ENCODE measurements at regions not wholly inside any gene's neighbourhood (a gene's known extent, or its start where the extent isn't known, plus 50 kb on each side); places are given as distances from the start of the nearest gene placed in this dataset.

- Histone ChIP-seq H2AK5ac (ENCODE audit: insufficient read length, low read length) (no peak overlapping the region), H3K27ac (ENCODE audit: insufficient read length, low read depth, low read length) (no peak overlapping the region), H2BK12ac (ENCODE audit: insufficient read length, low read depth, low read length) (no peak overlapping the region), H3K23me2 (ENCODE audit: insufficient read length, low read depth, low read length, poor library complexity, severe bottlenecking) (no peaks in the 10 kb centered on the region), H2BK120ac (ENCODE audit: low read depth, low read length, poor library complexity, severe bottlenecking) (no peak overlapping the region), H2BK15ac (ENCODE audit: low read depth, low read length) (no peak overlapping the region), H3K9me3 (ENCODE audit: control insufficient read depth, low read depth, low read length) (no peaks in the 10 kb centered on the region), H3K18ac (ENCODE audit: insufficient read length, low read depth, low read length) (no peak overlapping the region), H3K23ac (ENCODE audit: insufficient read length, low read depth, low read length) (no peak overlapping the region), H3K79me2 (ENCODE audit: insufficient read depth, low read length) (no peaks in the 10 kb centered on the region), H3K4me2 (ENCODE audit: insufficient read depth, insufficient read length, low read length) (no peak overlapping the region), H3K4me1 (ENCODE audit: insufficient read depth, low read length) (no peaks in the 10 kb centered on the region), H4K20me1 (ENCODE audit: control insufficient read depth, insufficient read depth, insufficient read length) (no peaks in the 10 kb centered on the region), H2AFZ (ENCODE audit: low read length) (no peak overlapping the region), H4K91ac (ENCODE audit: insufficient read length, low read depth, low read length) (no peak overlapping the region), H3K79me1 (ENCODE audit: insufficient read depth, low read depth, low read length, poor library complexity, severe bottlenecking) (no peaks in the 10 kb centered on the region), H4K5ac (ENCODE audit: insufficient read length, low read depth, low read length) (no peak overlapping the region), H3K9ac (ENCODE audit: extremely low read depth, insufficient read length, low read length) (no peak overlapping the region), H3T11ph (ENCODE audit: low read length) (no peak overlapping the region), H3K14ac (ENCODE audit: insufficient read depth, low read length) (no peak overlapping the region), H4K8ac (replicated peaks; ENCODE audit: insufficient read length, low read depth, low read length) (no peak overlapping the region), H2BK5ac (ENCODE audit: insufficient read length, low read length) (no peak overlapping the region), H3K27me3 (ENCODE audit: insufficient read depth, low read length) (no peaks in the 10 kb centered on the region), H3K4ac (ENCODE audit: low read depth, low read length) (no peak overlapping the region), H2BK20ac (ENCODE audit: low read depth, low read length, poor library complexity, severe bottlenecking) (no peak overlapping the region), H3K56ac (ENCODE audit: insufficient read length, low read depth, low read length) (no peak overlapping the region)
- WGBS (ENCODE audit: extremely low coverage, insufficient read length, low lambda C conversion rate), result no CpG with 5 or more reads among the region's 4 CpGs
- peaks cover 4% of the 10 kb centered on the region; the same call in 1 of the 2 replicates for H3K27me3 Mint-ChIP-seq (ENCODE audit: low read depth)
- no peak for DNase-seq
- no peak overlapping the region for H3K4me3 Mint-ChIP-seq
- H3K36me3 Mint-ChIP-seq (ENCODE audit: insufficient read depth in 1 of 3, low read depth in 3 of 3), result no peaks in the 10 kb centered on the region
- H3K27ac Mint-ChIP-seq, result no peak overlapping the region
- H3K4me1 Mint-ChIP-seq, result peaks cover 0 to 8% of the 10 kb centered on the region in 2 experiments; a peak in 3 of 4 replicates
- H3K9me3 Mint-ChIP-seq, result no peaks in the 10 kb centered on the region; a peak in 1 of 5 replicates
- TF ChIP-seq, protein P1, sequence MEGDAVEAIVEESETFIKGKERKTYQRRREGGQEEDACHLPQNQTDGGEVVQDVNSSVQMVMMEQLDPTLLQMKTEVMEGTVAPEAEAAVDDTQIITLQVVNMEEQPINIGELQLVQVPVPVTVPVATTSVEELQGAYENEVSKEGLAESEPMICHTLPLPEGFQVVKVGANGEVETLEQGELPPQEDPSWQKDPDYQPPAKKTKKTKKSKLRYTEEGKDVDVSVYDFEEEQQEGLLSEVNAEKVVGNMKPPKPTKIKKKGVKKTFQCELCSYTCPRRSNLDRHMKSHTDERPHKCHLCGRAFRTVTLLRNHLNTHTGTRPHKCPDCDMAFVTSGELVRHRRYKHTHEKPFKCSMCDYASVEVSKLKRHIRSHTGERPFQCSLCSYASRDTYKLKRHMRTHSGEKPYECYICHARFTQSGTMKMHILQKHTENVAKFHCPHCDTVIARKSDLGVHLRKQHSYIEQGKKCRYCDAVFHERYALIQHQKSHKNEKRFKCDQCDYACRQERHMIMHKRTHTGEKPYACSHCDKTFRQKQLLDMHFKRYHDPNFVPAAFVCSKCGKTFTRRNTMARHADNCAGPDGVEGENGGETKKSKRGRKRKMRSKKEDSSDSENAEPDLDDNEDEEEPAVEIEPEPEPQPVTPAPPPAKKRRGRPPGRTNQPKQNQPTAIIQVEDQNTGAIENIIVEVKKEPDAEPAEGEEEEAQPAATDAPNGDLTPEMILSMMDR (conservative IDR thresholded peaks at IDR 0.05), result no peak
These were observed 248.3 kb downstream of the KCNE4 start for GRCh38 chr2:223300326-223300725.

Measured in H9 (cell line).